ENCODE measurements at regions not wholly inside any gene's neighbourhood (a gene's known extent, or its start where the extent isn't known, plus 50 kb on each side); places are given as distances from the start of the nearest gene placed in this dataset.

- Histone ChIP-seq H3K27me3 (no peaks in the 10 kb centered on the region), H3K27ac (no peak overlapping the region), H3K4me3 (ENCODE audit: low read depth in 1 of 2, low read length in 1 of 2) (no peak overlapping the region), H3K4me1 (ENCODE audit: control insufficient read depth in 1 of 2, insufficient read depth in 1 of 2, low read depth in 1 of 2, low read length in 1 of 2) (no peaks in the 10 kb centered on the region), H3K36me3 (no peaks in the 10 kb centered on the region), H3K9me3 (no peaks in the 10 kb centered on the region)
- no peak for TF ChIP-seq CTCF (IDR thresholded peaks at IDR 0.05)
These were observed 185.6 kb upstream of the SFRP2 start for GRCh38 chr4:153974452-153974851.

- no peaks in the 10 kb centered on the region for H3K9me3 ChIP-seq
- no peak overlapping the region for H3K27ac ChIP-seq
- no peak for TF ChIP-seq CTCF (IDR thresholded peaks at IDR 0.05)
- H3K4me3 ChIP-seq (ENCODE audit: low read depth in 1 of 2, low read length in 1 of 2): no peak overlapping the region
- H3K27me3 ChIP-seq: no peaks in the 10 kb centered on the region
- H3K4me1 ChIP-seq (ENCODE audit: control insufficient read depth in 1 of 2, insufficient read depth in 1 of 2, low read depth in 1 of 2, low read length in 1 of 2): no peaks in the 10 kb centered on the region
- H3K36me3 ChIP-seq: no peaks in the 10 kb centered on the region
These were observed 185.1 kb upstream of the SFRP2 start for GRCh38 chr4:153973942-153974341.

GRCh38 chr4:153971899-153972298, 183.0 kb upstream of the SFRP2 start:
- no peaks in the 10 kb centered on the region for H3K36me3 ChIP-seq
- no peaks in the 10 kb centered on the region for H3K9me3 ChIP-seq
- H3K4me1 ChIP-seq (ENCODE audit: control insufficient read depth in 1 of 2, insufficient read depth in 1 of 2, low read depth in 1 of 2, low read length in 1 of 2): no peaks in the 10 kb centered on the region
- no peak for TF ChIP-seq CTCF (IDR thresholded peaks at IDR 0.05)
- no peak overlapping the region for H3K27ac ChIP-seq
- no peak overlapping the region for H3K4me3 ChIP-seq (ENCODE audit: low read depth in 1 of 2, low read length in 1 of 2)
- peaks cover 16% of the 10 kb centered on the region for H3K27me3 ChIP-seq

- TF ChIP-seq CTCF (IDR thresholded peaks at IDR 0.05): no peak
These were observed 181.3 kb upstream of the SFRP2 start for GRCh38 chr4:153970169-153970568.

GRCh38 chr4:153969542-153969941, 180.7 kb upstream of the SFRP2 start:
- TF ChIP-seq CTCF (IDR thresholded peaks at IDR 0.05): no peak
- H3K36me3 ChIP-seq: no peaks in the 10 kb centered on the region
- no peak overlapping the region for H3K4me3 ChIP-seq (ENCODE audit: low read depth in 1 of 2, low read length in 1 of 2)
- no peaks in the 10 kb centered on the region for H3K9me3 ChIP-seq
- H3K27me3 ChIP-seq: peaks cover 36% of the 10 kb centered on the region
- H3K4me1 ChIP-seq (ENCODE audit: control insufficient read depth in 1 of 2, insufficient read depth in 1 of 2, low read depth in 1 of 2, low read length in 1 of 2): no peaks in the 10 kb centered on the region
- H3K27ac ChIP-seq: no peak overlapping the region

More at GRCh38 chr4:153970169-153970568, 181.3 kb upstream of the SFRP2 start:
- H3K27me3 ChIP-seq: peaks cover 33% of the 10 kb centered on the region
- no peaks in the 10 kb centered on the region for H3K9me3 ChIP-seq
- H3K4me1 ChIP-seq (ENCODE audit: control insufficient read depth in 1 of 2, insufficient read depth in 1 of 2, low read depth in 1 of 2, low read length in 1 of 2): no peaks in the 10 kb centered on the region
- H3K4me3 ChIP-seq (ENCODE audit: low read depth in 1 of 2, low read length in 1 of 2): no peak overlapping the region
- H3K36me3 ChIP-seq: no peaks in the 10 kb centered on the region
- H3K27ac ChIP-seq: no peak overlapping the region

- no peak for TF ChIP-seq CTCF (IDR thresholded peaks at IDR 0.05)
These were observed 177.8 kb upstream of the SFRP2 start for GRCh38 chr4:153966641-153967040.

More at GRCh38 chr4:153966641-153967040, 177.8 kb upstream of the SFRP2 start:
- Histone ChIP-seq H3K4me1 (ENCODE audit: control insufficient read depth in 1 of 2, insufficient read depth in 1 of 2, low read depth in 1 of 2, low read length in 1 of 2) (no peaks in the 10 kb centered on the region), H3K9me3 (no peaks in the 10 kb centered on the region), H3K27ac (no peak overlapping the region), H3K36me3 (no peaks in the 10 kb centered on the region), H3K27me3 (peaks cover 45% of the 10 kb centered on the region), H3K4me3 (ENCODE audit: low read depth in 1 of 2, low read length in 1 of 2) (no peak overlapping the region)

All from neutrophil (primary cell).